ENCODE measurements at regions not wholly inside any gene's neighbourhood (a gene's known extent, or its start where the extent isn't known, plus 50 kb on each side); places are given as distances from the start of the nearest gene placed in this dataset.

DNA sequence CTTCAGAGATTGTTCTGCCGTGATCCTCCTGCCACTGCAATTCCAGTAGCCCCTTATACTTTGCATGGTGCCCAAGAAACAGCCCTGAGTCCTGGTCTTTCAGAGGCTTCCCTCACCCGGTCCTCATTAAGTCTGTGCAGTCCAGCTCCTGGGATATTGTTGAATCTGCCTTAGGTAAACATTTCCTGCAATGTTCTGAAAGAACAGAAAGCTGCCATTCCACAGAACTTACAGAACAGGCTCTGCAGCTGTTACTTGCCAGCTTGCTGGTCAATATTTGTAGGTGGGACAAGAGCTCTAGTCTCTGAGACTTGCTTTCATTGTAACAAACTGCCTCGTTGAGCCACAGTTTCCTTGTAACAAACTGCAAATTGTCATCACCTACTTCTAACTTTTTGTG, 115.0 kb upstream of the KIF5B start:
- DNase-seq (ENCODE audit: low read depth, low spot score), result no peak

DNA sequence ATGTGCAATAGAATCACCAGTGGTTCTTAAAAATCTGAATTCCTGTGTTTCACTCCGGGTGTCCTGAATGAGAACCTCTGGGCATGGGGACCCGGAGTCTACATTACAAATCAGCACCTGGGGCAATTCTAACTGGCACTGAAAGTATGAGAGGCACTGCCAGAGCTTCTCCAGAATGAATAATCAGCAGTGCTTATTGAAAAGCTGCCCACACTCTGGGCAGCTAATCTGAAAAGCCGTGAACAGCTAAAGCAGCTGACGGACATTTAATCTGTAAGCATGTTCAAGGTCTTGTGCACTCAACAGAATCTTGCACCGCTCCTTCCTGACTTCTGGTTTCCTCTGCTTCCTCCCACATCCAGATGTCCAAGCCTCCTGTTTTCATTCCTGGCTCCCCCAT, 113.3 kb upstream of the KIF5B start:
- no peak for DNase-seq (ENCODE audit: low read depth, low spot score)

DNA sequence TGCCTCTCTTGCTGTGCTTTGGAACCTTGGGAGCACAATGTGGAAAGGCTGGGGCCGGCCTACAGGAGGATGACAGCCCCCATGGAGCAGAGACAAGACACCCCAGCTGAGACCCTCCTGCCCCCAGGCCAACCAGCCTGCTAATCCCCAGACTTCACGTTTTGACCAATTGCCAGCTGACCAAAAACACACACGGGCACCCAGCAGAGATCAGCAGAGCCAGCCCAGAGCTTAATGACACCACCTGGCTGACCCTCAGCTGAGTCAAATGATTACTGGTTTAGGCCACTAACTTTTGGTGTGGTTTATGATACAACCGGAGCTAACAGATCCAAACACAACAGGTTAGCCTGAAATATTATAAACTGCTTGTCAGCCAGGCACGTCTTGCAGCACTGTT, 111.2 kb upstream of the KIF5B start:
- no peak for DNase-seq (ENCODE audit: low read depth, low spot score)

- no peak for DNase-seq (ENCODE audit: low read depth, low spot score)
These were observed 110.1 kb upstream of the KIF5B start for GRCh38 chr10:32166365-32166764.

DNA sequence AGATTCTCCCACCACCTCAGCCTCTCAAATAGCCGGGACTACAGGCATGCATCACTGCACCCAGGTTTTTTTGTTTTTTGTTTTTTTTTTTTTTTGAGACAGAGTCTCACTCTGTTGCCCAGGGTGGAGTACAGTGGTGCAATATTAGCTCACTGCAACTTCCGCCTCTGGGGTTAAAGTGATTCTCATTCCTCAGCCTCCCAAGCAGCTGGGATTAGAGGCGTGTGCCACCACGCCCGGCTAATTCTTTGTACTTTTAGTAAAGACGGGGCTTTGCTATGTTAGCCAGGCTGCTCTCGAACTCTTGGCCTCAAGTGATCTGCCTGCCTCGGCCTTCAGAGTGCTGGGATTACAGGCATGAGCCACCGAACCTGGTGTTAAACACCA, 107.5 kb upstream of the KIF5B start:
- no peak for DNase-seq (ENCODE audit: low read depth, low spot score)

GRCh38 chr10:32163071-32163761, 107.0 kb upstream of the KIF5B start:
- no peak for DNase-seq (ENCODE audit: low read depth, low spot score)

DNA sequence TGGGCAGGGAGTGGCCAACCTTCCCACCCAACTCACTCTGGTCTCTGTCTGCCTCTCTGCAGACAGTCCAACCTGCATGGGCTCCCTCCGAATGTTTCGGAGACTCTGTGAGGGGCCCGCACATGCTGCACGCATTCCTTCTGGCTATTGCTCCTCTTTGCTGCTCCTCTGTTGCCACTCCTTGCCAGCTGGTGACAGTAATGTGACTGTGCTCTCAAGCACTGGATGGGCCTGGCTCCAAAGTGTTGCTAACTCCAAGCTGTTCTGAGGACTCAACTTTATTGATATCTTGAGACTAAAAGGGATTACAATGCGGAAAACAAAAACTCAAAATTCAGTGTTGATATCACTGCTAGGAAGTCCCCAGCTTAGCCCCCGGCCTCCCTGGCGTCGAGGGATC, 105.4 kb upstream of the KIF5B start:
- no peak for DNase-seq (ENCODE audit: low read depth, low spot score)

DNA sequence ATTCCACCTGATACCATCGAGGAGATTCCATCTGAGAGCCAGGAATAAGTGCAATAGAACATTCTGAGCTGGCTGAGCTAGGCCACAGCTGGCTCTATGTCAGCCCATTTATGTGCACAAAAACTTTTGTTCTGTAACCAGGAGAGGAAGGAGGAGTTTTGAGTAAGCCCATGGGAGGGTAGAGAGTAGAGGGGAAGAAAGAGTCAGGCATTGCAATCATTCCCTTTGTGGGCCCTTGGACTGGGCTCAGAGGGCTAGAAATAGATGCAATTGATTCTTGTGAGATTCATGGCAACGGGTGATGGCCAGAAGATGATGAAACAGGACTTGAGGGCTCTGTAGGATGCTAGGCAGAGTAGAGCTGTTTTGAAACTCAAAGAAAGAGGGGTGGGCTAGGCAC, 104.6 kb upstream of the KIF5B start:
- DNase-seq (ENCODE audit: low read depth, low spot score), result no peak

DNA sequence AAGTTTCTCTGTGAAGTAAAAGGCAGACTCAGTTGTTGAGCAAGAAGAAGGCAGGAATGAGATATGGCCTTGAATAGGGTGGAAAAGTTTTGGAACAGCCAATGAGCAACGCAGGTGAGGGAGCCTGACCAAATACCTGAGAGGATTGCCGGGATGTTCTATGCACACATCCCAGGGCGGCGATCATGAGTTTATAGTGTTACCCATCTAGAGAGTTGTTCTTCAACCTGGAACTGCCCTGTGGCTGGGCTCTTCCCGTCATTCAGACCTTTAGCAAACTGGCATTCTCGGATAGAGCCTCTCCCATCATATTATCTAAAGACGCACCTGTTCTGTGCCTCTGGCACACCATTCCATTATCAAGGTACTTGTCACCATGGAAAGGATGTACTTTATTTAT, 103.0 kb upstream of the KIF5B start:
- no peak for DNase-seq (ENCODE audit: low read depth, low spot score)

DNA sequence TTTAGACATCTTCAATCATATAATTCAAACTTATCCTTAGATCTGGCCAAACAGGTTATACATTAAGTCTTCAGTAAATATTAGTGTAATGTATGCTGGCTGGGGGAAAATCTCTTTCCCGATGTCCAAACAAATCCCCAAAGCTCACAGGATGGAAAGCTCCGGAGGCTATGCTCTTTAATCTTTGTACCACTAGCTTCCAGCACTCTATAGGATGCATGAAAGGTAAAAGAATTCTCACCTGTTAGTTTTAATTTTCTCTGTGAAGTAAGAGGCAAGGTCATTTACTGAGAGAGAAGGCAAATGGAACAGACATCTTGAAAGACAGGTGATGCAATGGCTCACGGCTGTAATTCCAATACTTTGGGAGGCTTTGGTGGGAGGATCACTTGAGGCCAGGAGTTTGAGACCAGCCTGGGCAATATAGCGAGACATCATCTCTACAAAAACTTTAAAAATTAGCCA, 99.8 kb upstream of the KIF5B start:
- DNase-seq (ENCODE audit: low read depth, low spot score), result no peak

- no peak for DNase-seq (ENCODE audit: low read depth, low spot score)
These were observed 98.9 kb upstream of the KIF5B start for GRCh38 chr10:32155075-32155516.

DNA sequence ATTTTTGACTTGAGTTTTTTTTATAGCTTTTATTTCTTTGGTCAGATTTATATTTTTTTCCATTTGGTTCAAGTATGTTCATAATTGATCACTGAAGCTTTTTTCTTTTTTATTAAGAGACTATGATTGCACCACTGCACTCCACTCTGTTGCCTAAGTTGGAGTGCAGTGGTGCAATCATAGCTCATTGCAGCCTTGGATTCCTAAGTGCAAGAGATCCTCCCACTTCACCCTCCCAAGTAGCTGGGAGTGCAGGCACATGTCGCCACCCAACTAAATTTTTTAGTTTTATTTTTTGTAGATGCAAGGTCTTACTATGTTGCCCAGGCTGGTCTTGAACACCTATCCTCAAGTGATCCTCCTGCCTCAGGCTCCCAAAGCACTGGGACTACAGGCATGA, 97.7 kb upstream of the KIF5B start:
- DNase-seq (ENCODE audit: low read depth, low spot score), result no peak

GRCh38 chr10:32153252-32153651, 97.0 kb upstream of the KIF5B start:
- DNase-seq (ENCODE audit: low read depth, low spot score), result no peak

GRCh38 chr10:32151871-32152270, 95.6 kb upstream of the KIF5B start:
- DNase-seq (ENCODE audit: low read depth, low spot score), result no peak

DNA sequence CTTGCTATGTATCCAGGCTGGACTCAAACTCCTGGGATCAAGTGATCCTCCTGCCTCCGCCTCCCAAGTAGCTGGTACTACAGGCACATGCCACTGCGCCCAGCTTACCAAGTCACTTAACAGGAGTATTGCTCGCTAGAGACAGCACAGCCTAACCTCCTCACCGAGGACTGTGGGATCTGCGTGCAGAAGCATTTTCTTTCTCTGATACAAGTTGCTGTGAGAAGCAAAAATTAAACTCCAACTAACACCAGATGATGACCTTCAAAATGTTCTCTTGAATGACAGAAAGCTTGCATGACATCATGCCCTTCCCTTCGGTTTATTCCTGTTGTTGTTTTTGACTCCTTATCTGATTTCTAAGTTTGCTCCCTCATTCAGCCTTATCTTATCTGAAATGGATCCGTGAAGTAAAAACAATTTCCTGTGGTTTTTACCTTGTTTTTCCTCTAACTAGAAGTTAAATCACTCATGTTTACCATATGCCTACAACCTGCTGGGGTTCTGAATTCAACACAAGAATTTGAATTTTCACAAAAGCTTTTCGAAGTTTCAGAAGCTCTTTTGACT, 94.4 kb upstream of the KIF5B start:
- no peak for DNase-seq (ENCODE audit: low read depth, low spot score)

DNA sequence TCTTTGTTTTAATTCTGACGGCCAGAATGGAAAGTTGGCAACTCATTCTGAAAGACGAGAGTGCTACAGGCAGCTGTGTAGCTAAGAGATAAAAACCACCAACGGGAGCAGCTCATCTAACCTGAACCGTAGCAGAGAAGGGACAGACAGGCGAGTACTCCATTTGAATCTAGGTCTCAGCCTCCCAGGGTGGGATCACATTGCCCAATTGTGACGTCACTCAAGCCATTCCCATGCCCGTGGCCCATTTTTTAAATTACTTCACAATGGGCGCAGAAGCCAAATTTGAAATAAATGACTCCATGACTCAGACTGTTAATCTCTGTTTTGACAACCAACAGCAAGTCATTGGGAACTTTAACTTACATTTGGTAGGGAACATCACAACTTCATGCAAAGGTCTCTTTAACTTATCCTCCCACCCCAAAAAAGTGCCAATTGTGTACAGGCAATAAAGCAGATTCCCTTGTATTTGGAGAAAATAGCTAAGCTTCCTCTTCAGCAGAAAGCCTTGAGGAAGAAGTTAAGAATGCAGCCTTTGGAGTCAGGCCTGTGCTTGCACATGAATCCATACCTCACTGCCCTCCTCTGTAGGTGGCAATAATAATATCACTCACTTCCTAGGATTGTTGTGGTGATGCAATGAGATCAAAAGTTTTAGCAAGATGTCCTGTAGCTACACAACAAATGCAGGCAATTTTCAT, 93.2 kb upstream of the KIF5B start:
- no peak for DNase-seq (ENCODE audit: low read depth, low spot score)

DNA sequence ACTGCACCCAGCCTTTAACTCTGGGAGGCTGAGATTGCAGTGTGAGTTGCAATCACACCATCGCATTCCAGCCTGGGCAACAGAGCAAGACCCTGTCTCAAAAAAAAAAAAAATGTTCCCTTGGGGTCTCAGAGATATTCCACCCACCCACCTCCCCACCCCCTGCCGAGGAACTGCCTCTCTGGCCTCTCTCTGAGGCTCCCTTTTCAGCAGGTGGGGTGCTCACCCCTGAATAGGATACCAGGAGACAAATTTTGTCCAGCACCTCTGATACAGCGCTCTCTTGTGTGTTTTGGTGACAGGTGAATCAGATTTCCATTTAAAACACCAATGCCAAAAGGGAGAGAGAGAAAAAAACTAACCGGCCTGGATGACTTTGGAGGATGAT, 92.6 kb upstream of the KIF5B start:
- DNase-seq (ENCODE audit: low read depth, low spot score), result no peak

- DNase-seq (ENCODE audit: low read depth, low spot score), result no peak
These were observed 91.5 kb upstream of the KIF5B start for GRCh38 chr10:32147730-32148129.

GRCh38 chr10:32146166-32146565, 89.9 kb upstream of the KIF5B start:
- no peak for DNase-seq (ENCODE audit: low read depth, low spot score)

DNA sequence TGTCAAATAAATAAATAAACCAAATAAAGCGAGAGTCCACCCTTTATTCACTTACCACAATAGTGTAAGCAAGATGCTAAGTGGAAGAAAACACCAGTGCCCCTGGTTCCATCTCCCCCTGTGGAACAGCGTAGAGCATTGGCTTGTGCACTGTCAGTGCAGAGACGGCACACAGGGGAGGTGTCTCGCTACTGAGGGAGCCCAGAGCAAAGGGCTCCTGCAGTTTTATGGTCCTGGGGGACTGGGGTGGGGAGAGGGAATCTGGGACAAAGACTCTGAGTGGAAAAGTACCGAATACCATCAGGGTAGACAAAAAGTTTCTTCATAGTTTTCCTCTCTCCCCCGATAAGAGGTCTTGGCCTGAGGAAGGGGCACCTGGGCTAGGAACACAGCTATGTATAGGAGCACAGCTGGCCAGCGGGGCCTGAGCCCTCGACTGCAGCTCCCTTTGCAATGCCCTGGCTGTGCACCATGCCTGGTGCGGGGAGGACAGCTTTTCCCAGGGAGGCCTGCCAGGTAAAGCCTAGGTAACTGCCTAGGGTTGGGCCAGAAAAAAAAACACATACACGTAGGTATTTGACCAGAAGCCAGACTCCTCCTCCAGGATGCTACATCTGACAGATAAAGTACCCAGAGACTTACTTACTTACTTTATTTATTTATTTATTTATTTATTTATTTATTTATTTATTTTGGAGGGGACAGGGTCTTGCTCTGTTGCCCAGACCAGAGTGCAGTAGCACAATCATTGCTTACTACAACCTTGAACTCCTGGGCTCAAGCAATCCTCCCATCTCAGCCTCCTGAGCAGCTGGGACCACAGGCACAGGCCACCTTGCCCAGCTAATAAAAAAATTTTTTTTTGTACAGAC, 88.8 kb upstream of the KIF5B start:
- no peak for DNase-seq (ENCODE audit: low read depth, low spot score)

DNA sequence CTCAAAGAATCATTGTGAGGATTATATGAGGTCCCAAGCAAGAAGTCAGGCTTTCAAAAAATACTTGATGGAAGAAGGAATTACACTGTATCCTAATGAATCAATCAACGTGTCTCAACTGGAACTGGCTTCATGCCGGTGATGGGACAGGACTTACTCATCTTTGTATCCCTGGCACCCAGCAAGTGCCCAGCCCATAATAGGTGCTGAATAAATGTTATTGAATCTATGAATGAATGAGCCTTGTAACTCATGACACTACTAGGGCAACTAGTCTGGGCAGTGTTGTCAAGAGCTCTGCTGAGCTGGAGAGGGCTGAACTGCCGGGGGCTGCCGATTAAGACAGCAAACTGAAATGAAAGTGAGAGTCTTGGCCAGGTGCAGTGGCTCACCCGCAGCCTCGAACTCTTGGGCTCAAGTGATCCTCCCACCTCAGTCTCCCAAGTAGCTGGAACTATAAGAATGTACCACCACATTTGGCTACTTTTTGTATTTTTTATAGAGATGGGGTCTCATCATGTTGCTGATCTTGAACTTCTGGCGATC, 87.2 kb upstream of the KIF5B start:
- no peak for DNase-seq (ENCODE audit: low read depth, low spot score)

- no peak for DNase-seq (ENCODE audit: low read depth, low spot score)
These were observed 86.4 kb upstream of the KIF5B start for GRCh38 chr10:32142646-32143045.
